Stomach (tissue), 8 donors: ENCODE measurements at regions not wholly inside any gene's neighbourhood (a gene's known extent, or its start where the extent isn't known, plus 50 kb on each side); places are given as distances from the start of the nearest gene placed in this dataset.

Experiments
- DNase-seq, 2 donors: peaks; one replicate each; pipeline versions ENCODE4 v3.0.0 to v3.0.0-alpha.2; 2013 to 2019
- H3K27ac ChIP-seq, 5 donors: fragments of 200-600 bp in 4 of 5; sonication (generic) in 4 of 5; one replicate each; pipeline ENCODE4 v1.5.1; 2013 to 2019; ENCODE audit warnings: mild to moderate bottlenecking in 1 of 5, moderate library complexity in 1 of 5
- H3K27me3 ChIP-seq, 3 donors: fragments of 200-600 bp; sonication (generic); one replicate each; pipeline ENCODE4 v1.5.1; 2017 to 2019; ENCODE audit warnings: mixed run types in 1 of 3
- H3K36me3 ChIP-seq, 4 donors: fragments of 200-600 bp; sonication (generic); 1 replicate in 3 of 4; 2 replicates in 1 of 4; pipeline ENCODE4 v1.5.1; 2016 to 2019
- H3K4me1 ChIP-seq, 4 donors: fragments of 200-600 bp; sonication (generic); one replicate each; pipeline ENCODE4 v1.5.1; 2016 to 2019
- H3K4me3 ChIP-seq, 4 donors: fragments of 200-600 bp; sonication (generic) in 3 of 4; one replicate each; pipeline ENCODE4 v1.5.1; 2016 to 2019; ENCODE audit warnings: mild to moderate bottlenecking in 1 of 4
- H3K9me3 ChIP-seq, 4 donors: fragments of 200-600 bp; sonication (generic); one replicate each; pipeline ENCODE4 v1.5.1; 2016 to 2019
- EP300 ChIP-seq: sonication (generic); formaldehyde crosslinking; IDR thresholded peaks from one replicate; pipeline ENCODE4 v1.6.1; 2017; ENCODE audit warnings: antibody characterized with exemption
- POLR2A ChIP-seq, 4 donors: fragments of 450-650 bp; IDR thresholded peaks; one replicate each; pipeline ENCODE4 v1.6.1; 2016; ENCODE audit warnings: antibody characterized with exemption in 4 of 4, control low read depth in 2 of 4, mild to moderate bottlenecking in 1 of 4, moderate library complexity in 1 of 4
- POLR2AphosphoS5 ChIP-seq, 3 donors: sonication (generic); formaldehyde crosslinking; IDR thresholded peaks; one replicate each; pipeline ENCODE4 v1.6.1; 2016; ENCODE audit warnings: antibody characterized with exemption in 3 of 3
- WGBS, 5 donors: extraction: QIAGEN DNeasy Blood & Tissue Kit in 3 of 5; methylation state at CpG; one replicate each; pipeline versions ENCODE4 v1.1.5 to v1.1.7; 2013 to 2018; 5-methylcytosine and 5-hydroxymethylcytosine counted together
- intact Hi-C: fragments of 100-400 bp; cut with DNase I; formaldehyde crosslinking; loops from one replicate; pipeline ENCODE4 v1.15.1; 2023; ENCODE audit warnings: low total_unique reads
- TF ChIP-seq, protein P1 (sequence below), 7 experiments: fragments of 450-650 bp in 4 of 7; fragments of 200-600 bp in 3 of 7; sonication (generic) in 3 of 7; IDR thresholded peaks; one replicate each; pipeline ENCODE4 v1.5.1; 2016 to 2019; ENCODE audit warnings: antibody characterized with exemption in 7 of 7, control low read depth in 2 of 7, mild to moderate bottlenecking in 1 of 7
- donor health status: healthy with polysubstance abuse.
- donor health status: Bipolar disorder and iron deficiency.
- donor health status: healthy.

DNA sequence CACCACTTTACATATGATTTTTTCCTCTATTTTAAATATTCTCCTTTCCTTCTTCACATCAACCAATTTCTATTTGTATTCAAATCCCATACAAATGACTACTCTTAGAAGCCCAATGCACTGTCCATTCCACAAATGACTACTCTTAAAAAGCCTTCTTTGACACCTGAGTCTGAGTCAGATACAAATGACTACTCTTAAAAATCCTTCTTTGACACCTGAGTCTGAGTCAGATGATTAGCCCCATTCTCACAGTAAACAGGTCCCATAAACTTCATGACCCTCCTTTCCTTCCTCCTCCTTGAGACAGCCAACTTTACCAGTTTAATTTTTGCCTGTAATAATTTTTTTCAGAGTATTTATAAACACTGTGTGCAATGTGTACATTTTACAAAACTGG is 231.3 kb upstream of the USP25 start:
- TF ChIP-seq POLR2A (IDR thresholded peaks at IDR 0.05), result no peak
- no peak for TF ChIP-seq EP300
- TF ChIP-seq, protein P1, sequence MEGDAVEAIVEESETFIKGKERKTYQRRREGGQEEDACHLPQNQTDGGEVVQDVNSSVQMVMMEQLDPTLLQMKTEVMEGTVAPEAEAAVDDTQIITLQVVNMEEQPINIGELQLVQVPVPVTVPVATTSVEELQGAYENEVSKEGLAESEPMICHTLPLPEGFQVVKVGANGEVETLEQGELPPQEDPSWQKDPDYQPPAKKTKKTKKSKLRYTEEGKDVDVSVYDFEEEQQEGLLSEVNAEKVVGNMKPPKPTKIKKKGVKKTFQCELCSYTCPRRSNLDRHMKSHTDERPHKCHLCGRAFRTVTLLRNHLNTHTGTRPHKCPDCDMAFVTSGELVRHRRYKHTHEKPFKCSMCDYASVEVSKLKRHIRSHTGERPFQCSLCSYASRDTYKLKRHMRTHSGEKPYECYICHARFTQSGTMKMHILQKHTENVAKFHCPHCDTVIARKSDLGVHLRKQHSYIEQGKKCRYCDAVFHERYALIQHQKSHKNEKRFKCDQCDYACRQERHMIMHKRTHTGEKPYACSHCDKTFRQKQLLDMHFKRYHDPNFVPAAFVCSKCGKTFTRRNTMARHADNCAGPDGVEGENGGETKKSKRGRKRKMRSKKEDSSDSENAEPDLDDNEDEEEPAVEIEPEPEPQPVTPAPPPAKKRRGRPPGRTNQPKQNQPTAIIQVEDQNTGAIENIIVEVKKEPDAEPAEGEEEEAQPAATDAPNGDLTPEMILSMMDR (IDR thresholded peaks at IDR 0.05), result no peak
- no peak for TF ChIP-seq POLR2AphosphoS5 (IDR thresholded peaks at IDR 0.05)
- intact Hi-C loops, result no loop called here
- no peak for DNase-seq

DNA sequence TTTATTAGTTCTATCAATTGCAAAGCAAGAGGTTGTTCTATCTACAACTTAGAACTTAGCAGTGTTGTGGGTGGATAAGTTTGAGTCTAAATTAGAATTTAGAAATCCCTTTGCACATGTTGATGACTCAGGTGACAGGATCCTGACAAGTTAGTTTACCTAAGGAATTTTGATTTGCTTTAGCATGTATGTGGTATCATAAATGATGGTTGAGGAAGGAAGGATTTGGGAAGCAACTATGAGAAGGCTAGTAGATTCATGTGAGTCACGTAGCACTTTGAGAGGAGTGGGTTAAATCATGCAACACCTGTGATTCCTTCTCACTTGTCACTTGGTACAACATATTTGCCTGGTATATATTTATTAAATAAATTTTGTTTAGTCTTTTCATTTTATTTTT is 223.7 kb upstream of the USP25 start:
- Histone ChIP-seq H3K27ac (no peak overlapping the region), H3K4me1 (no peaks in the 10 kb centered on the region), H3K9me3 (no peaks in the 10 kb centered on the region), H3K27me3 (no peaks in the 10 kb centered on the region), H3K36me3 (no peaks in the 10 kb centered on the region), H3K4me3 (no peak overlapping the region)
- intact Hi-C loops, result no loop called here
- WGBS, 5 donors, result 89 to 97% (median 94%) methylated on average over 1 of the region's 1 CpG
- TF ChIP-seq EP300 (no peak), POLR2AphosphoS5 (IDR thresholded peaks at IDR 0.05) (no peak), POLR2A (IDR thresholded peaks at IDR 0.05) (no peak)
- TF ChIP-seq, protein P1 (IDR thresholded peaks at IDR 0.05), result no peak
- no peak for DNase-seq

More for the DNA sequence above, 231.3 kb upstream of the USP25 start:
- no peaks in the 10 kb centered on the region for H3K4me1 ChIP-seq
- H3K36me3 ChIP-seq, result no peaks in the 10 kb centered on the region
- no peaks in the 10 kb centered on the region for H3K9me3 ChIP-seq
- H3K4me3 ChIP-seq, result no peak overlapping the region
- H3K27ac ChIP-seq, result no peak overlapping the region
- no peaks in the 10 kb centered on the region for H3K27me3 ChIP-seq

DNA sequence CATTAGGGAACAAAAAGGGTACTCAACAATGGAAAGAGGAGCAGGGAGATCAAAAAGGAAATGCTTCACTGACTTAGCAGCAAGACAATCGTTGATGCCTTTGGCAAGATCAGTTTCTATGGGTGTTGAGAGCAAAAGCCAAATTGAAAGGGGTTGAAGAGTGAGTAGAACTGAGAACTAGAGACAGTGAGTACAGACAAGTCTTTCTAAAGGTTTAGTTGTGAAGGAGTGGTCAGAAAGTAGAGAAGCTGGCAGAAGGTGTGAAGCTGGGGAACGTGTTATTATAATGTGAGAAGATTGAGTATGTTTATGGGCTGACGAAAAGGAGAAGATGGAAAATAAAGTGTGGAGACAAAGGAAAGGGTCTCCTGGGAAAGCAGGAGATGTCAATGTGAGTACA is 221.2 kb upstream of the USP25 start:
- H3K27me3 ChIP-seq, result no peaks in the 10 kb centered on the region
- TF ChIP-seq, protein P1 (IDR thresholded peaks at IDR 0.05), result no peak
- TF ChIP-seq POLR2A (IDR thresholded peaks at IDR 0.05), result no peak
- TF ChIP-seq POLR2AphosphoS5 (IDR thresholded peaks at IDR 0.05), result no peak
- no peak for TF ChIP-seq EP300
- 58 to 77% (median 76%) methylated on average over 3 of the region's 3 CpGs for WGBS, 5 donors
- intact Hi-C loops, result no loop called here
- H3K9me3 ChIP-seq, result no peaks in the 10 kb centered on the region
- no peaks in the 10 kb centered on the region for H3K36me3 ChIP-seq
- no peak overlapping the region for H3K4me3 ChIP-seq
- no peak for DNase-seq
- no peaks in the 10 kb centered on the region for H3K4me1 ChIP-seq
- H3K27ac ChIP-seq, result no peak overlapping the region

DNA sequence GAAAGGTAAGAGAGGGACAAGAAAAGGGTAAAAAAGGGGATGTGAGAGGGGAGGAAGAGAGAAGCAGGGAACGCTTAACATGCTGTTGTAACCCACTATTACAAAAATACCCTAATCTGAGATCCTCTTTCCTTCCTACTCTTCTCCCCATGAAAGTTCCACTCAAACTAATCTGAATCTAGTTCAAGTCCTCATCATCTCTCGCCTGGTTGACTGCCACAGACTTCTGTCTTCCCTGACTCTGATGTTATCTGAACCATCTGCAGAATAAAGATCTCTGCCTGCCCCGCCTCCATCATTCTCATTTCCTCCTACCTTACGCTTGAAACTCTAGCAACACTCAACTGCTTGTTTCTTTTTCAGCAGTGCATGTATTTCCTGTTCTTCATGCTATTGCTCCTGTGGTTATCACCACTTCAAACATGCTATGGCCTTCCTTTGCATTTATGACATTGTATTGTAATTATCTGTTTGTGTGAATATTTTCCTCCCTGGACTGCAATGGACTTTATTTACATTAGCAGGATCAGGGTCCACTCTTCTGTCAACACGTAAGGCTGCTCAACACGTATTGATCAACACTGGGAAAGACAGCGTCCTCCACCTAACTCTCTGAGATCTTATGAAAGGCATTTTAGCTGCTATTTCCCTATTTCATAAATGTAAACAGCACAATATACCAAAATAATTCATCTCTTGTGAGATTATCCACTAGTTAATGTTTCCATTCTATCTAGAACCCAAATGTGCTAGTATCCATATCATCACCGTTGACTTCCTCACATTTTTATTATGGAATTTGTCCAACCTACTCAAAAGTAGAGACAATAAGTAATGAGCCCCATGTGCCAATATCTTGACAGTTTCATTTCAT is 215.5 kb upstream of the USP25 start:
- Histone ChIP-seq H3K27ac (no peak overlapping the region), H3K4me1 (no peaks in the 10 kb centered on the region), H3K9me3 (no peaks in the 10 kb centered on the region), H3K27me3 (no peaks in the 10 kb centered on the region), H3K4me3 (no peak overlapping the region), H3K36me3 (no peaks in the 10 kb centered on the region)
- WGBS, 5 donors, result 57 to 69% (median 65%) methylated on average over 8 of the region's 8 CpGs
- intact Hi-C loops, result no loop called here
- TF ChIP-seq, protein P1 (IDR thresholded peaks at IDR 0.05), result no peak
- no peak for TF ChIP-seq EP300
- TF ChIP-seq POLR2AphosphoS5 (IDR thresholded peaks at IDR 0.05), result no peak
- TF ChIP-seq POLR2A (IDR thresholded peaks at IDR 0.05), result no peak
- DNase-seq, result peak in 1 of 2 donors; percentile 67
